Thoracic aorta (tissue), 2 donors: ENCODE measurements at regions not wholly inside any gene's neighbourhood (a gene's known extent, or its start where the extent isn't known, plus 50 kb on each side); places are given as distances from the start of the nearest gene placed in this dataset.

Experiments
- ATAC-seq: fragments of 150-250 bp; one replicate; pipeline ENCODE4 v1.8.0; 2017; ENCODE audit warnings: low read depth; ENCODE audit not compliant: insufficient number of reproducible peaks, low FRiP score
- DNase-seq: peaks from one replicate; pipeline ENCODE4 v3.0.0-alpha.2; 2020; ENCODE audit warnings: low spot score
- H3K27ac ChIP-seq, 2 donors: fragments of 200-600 bp; sonication (generic); 1 replicate in 1 of 2; 2 replicates in 1 of 2; pipeline ENCODE4 v1.5.1; 2016; ENCODE audit warnings: mild to moderate bottlenecking in 2 of 2, moderate library complexity in 2 of 2
- H3K27me3 ChIP-seq: fragments of 200-600 bp; sonication (generic); replicated peaks from 2 replicates; pipeline ENCODE4 v1.6.0; 2016; ENCODE audit warnings: mild to moderate bottlenecking; ENCODE audit not compliant: insufficient read depth
- H3K36me3 ChIP-seq: fragments of 200-600 bp; sonication (generic); one replicate; pipeline ENCODE4 v1.5.1; 2016
- H3K4me1 ChIP-seq, 2 donors: fragments of 200-600 bp; sonication (generic); 1 replicate in 1 of 2; 2 replicates in 1 of 2; pipeline versions ENCODE4 v1.5.1 to v1.6.0; 2016; ENCODE audit warnings: low read depth in 2 of 2, mild to moderate bottlenecking in 1 of 2; ENCODE audit not compliant: control insufficient read depth in 1 of 2
- H3K4me3 ChIP-seq: fragments of 200-600 bp; sonication (generic); 2 replicates; pipeline ENCODE4 v1.5.1; 2016; ENCODE audit warnings: mild to moderate bottlenecking
- H3K9me3 ChIP-seq: fragments of 200-600 bp; sonication (generic); 2 replicates; pipeline ENCODE4 v1.5.1; 2016
- TF ChIP-seq, protein P1 (sequence below): fragments of 200-600 bp; sonication (generic); IDR thresholded peaks from one replicate; pipeline ENCODE4 v1.5.1; 2019; ENCODE audit warnings: antibody characterized with exemption

GRCh38 chr9:107878462-107878861 lies 388.9 kb upstream of the KLF4 start:
- Histone ChIP-seq H3K36me3 (no peaks in the 10 kb centered on the region), H3K27ac (no peak overlapping the region), H3K4me1 (no peaks in the 10 kb centered on the region), H3K9me3 (no peaks in the 10 kb centered on the region), H3K27me3 (no peaks in the 10 kb centered on the region), H3K4me3 (no peak overlapping the region)
- no peak for DNase-seq
- TF ChIP-seq, protein P1, sequence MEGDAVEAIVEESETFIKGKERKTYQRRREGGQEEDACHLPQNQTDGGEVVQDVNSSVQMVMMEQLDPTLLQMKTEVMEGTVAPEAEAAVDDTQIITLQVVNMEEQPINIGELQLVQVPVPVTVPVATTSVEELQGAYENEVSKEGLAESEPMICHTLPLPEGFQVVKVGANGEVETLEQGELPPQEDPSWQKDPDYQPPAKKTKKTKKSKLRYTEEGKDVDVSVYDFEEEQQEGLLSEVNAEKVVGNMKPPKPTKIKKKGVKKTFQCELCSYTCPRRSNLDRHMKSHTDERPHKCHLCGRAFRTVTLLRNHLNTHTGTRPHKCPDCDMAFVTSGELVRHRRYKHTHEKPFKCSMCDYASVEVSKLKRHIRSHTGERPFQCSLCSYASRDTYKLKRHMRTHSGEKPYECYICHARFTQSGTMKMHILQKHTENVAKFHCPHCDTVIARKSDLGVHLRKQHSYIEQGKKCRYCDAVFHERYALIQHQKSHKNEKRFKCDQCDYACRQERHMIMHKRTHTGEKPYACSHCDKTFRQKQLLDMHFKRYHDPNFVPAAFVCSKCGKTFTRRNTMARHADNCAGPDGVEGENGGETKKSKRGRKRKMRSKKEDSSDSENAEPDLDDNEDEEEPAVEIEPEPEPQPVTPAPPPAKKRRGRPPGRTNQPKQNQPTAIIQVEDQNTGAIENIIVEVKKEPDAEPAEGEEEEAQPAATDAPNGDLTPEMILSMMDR: no peak
- no peak for ATAC-seq

- Histone ChIP-seq H3K36me3 (no peaks in the 10 kb centered on the region), H3K4me3 (no peak overlapping the region), H3K4me1 (no peaks in the 10 kb centered on the region), H3K27ac (no peak overlapping the region), H3K9me3 (no peaks in the 10 kb centered on the region), H3K27me3 (no peaks in the 10 kb centered on the region)
- TF ChIP-seq, protein P1: no peak
- DNase-seq (no peak), ATAC-seq (no peak)
Observed at GRCh38 chr9:107875571-107875980, 386.0 kb upstream of the KLF4 start.

DNA sequence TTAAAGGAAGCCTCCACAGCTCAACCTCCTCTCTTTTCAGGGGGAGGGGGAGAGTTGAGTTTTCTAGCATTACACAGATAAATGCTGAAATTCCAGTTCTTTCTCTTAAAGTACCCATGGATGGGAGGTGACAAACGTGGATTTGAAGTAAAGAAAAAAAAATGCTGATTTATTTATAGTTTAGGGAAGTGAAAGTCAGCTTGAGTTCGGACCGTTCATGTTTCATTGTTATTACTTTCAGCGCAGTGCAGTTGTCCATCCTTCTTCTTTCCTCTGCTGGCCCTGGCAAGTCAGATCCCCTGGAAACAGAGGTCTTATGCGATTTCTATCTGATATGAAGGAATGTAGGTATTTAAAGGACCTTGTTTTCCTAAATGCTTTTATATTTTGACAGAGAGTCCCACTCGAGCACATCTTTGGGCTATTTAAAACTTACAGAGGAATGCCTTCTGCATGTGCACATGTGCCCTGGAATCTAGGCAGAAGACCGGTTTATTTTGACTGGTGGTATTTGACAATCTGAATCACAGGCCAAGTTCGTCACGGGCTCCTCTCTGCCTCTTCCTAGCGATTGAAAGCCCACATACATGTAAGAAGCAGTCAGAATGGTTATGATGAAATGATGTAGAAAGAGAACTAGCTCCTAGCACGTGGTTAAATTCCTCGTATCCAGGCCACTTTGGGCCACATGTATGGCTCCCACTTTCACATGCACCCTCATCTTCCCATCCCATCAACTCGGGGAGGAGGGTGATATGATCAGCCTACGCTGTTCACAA lies 385.2 kb upstream of the KLF4 start:
- DNase-seq: no peak
- peak overlapping the region; percentile 12 for H3K4me3 ChIP-seq
- no peaks in the 10 kb centered on the region for H3K36me3 ChIP-seq
- H3K9me3 ChIP-seq: no peaks in the 10 kb centered on the region
- no peaks in the 10 kb centered on the region for H3K4me1 ChIP-seq
- TF ChIP-seq, protein P1: no peak
- H3K27me3 ChIP-seq: no peaks in the 10 kb centered on the region
- no peak overlapping the region for H3K27ac ChIP-seq
- ATAC-seq: no peak

GRCh38 chr9:107874137-107874536 lies 384.6 kb upstream of the KLF4 start:
- TF ChIP-seq, protein P1: no peak
- ATAC-seq (no peak), DNase-seq (no peak)
- Histone ChIP-seq H3K36me3 (no peaks in the 10 kb centered on the region), H3K4me1 (no peaks in the 10 kb centered on the region), H3K9me3 (no peaks in the 10 kb centered on the region), H3K27ac (no peak overlapping the region), H3K27me3 (no peaks in the 10 kb centered on the region), H3K4me3 (no peak overlapping the region)

- H3K27ac ChIP-seq: no peak overlapping the region
- H3K36me3 ChIP-seq: no peaks in the 10 kb centered on the region
- TF ChIP-seq, protein P1: no peak
- H3K9me3 ChIP-seq: no peaks in the 10 kb centered on the region
- ATAC-seq (no peak), DNase-seq (no peak)
- H3K27me3 ChIP-seq: no peaks in the 10 kb centered on the region
- H3K4me3 ChIP-seq: no peak overlapping the region
- H3K4me1 ChIP-seq: no peaks in the 10 kb centered on the region
Observed at GRCh38 chr9:107872457-107873192, 383.1 kb upstream of the KLF4 start.
